SW480 (cell line): ENCODE measurements at regions not wholly inside any gene's neighbourhood (a gene's known extent, or its start where the extent isn't known, plus 50 kb on each side); places are given as distances from the start of the nearest gene placed in this dataset.

Experiments
- DNase-seq: peaks from one replicate; pipeline ENCODE4 v3.0.0-alpha.2; 2016; ENCODE audit warnings: low spot score

DNA sequence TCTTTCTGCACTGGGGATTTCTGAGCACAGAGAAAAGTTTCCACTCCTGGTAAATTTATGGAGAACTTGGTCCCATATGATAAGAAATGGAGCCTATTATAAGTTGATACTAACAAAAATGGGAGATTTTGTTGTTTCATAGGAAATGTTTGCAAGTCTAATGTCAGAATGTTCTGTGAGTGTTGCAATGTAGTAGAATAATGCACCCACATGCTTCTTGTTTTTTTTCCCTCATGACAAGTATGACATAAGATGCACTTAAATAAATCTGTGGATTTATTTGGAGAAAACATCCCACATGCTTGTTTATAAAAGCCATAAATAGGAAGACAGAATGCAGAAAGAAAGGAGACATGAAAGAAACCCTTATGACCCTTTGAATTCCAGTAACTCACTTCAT is 50.8 kb upstream of the KCNJ6 start:
- DNase-seq: no peak

DNA sequence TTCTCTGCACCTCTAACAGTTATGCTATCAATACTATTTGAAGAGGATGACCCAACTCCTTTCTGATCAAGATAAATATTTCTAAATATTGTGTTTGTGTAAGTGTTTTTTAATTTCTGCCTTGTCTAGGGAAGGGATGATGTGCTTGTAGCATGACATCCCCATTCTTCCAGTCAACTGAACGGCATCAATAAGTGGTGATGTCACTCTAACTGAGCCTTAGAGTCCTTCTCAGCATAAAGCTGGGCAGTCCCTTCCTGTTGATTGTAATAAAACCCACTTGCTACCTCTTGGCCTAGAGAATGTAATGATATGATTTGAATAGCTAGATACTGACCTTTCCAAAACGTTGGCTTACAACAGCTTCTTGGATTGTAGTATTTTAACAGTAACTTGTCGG is 52.5 kb upstream of the KCNJ6 start:
- DNase-seq: no peak

- no peak for DNase-seq
Measured at GRCh38 chr21:37970548-37970947, 54.3 kb upstream of the KCNJ6 start.

- no peak for DNase-seq
Measured at GRCh38 chr21:37971390-37971950, 55.2 kb upstream of the KCNJ6 start.

GRCh38 chr21:37974081-37974480 is 57.8 kb upstream of the KCNJ6 start:
- DNase-seq: peak; percentile 25

- no peak for DNase-seq
Measured at GRCh38 chr21:37982496-37983318, 66.5 kb upstream of the KCNJ6 start.

GRCh38 chr21:37983336-37984095 is 67.3 kb upstream of the KCNJ6 start:
- peak; percentile 28 for DNase-seq

- peak; percentile 82 for DNase-seq
Measured at GRCh38 chr21:37984416-37984815, 68.2 kb upstream of the KCNJ6 start.

- no peak for DNase-seq
Measured at GRCh38 chr21:37986000-37986399, 69.7 kb upstream of the KCNJ6 start.

- DNase-seq: peak; percentile 37
Measured at GRCh38 chr21:37986751-37987399, 70.6 kb upstream of the KCNJ6 start.

DNA sequence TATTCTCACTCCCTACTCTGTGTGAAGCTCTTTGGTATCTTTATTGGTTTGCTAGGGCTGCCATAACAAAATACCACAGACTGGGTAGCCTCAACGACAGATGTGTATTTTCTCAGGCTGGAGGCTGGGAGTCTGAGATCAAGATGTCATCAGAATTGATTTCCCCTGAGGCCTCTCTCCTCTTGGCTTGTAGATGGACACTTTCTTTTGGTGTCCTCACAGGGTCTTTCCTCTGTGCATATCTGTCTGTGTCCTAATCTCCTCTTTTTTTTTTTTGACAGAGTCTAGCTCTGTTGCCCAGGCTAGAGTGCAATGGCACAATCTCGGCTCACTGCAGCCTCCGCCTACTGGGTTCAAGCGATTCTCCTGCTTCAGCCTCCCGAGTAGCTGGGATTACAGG is 71.4 kb upstream of the KCNJ6 start:
- no peak for DNase-seq

GRCh38 chr21:37993071-37993470 is 76.8 kb upstream of the KCNJ6 start:
- no peak for DNase-seq

- no peak for DNase-seq
Measured at GRCh38 chr21:37994211-37994610, 78.0 kb upstream of the KCNJ6 start.

DNA sequence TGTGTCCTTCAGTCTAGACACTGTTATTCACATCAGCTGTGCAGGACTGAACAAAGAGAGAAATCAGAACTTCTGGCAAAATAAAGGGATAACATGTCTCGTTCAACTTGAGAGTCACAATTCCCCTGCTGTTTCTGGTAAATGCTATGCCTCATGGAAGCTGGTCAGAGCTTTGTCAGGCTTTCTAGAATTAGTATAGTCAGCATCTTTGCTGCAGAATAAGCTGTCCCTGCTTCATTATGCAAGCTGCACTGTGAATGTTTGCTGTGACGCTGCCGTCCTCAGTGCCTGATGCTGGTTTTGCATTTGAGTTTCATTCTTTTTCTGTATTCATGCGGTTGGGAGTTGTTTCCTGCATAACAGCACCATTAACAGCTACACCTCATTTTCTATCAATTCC is 96.4 kb upstream of the KCNJ6 start:
- no peak for DNase-seq

DNA sequence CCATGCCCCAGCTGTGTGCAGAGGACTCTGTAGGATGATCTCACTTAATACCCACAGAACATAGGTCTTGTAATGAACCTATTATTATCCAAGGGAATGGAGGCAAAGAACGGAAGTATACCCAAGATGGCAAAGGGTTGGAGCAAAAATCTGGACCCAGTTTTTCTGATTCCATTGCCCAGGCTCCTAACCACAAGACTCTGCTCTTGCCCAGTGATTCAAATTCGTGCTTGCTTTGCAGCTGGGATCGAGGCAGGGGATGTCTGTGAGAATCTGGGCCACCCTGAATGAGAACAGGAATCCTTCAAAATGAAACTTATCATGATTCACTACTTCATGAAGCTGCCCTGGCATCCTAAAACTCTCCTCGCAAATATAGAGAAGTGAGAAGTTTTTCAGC is 97.5 kb upstream of the KCNJ6 start:
- DNase-seq: no peak

DNA sequence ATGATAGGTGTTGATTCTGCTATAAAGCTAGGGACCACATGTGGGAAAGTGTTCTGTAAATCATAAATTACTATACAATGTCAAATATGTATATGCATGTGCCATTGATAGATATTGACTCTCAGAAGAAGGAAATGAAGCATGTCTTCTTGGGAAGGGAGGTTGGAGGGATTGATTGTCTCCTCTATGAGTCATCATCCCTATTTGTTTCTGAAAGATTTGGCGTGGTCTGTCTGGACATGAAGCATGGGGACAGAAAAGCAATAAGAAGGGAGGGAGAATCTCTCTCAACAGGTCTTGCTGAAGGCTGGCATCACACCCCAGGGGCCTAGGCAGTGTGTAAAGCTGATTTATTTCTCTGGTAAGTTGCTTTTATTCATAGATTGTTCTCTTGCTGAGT is 98.0 kb upstream of the KCNJ6 start:
- DNase-seq: no peak

DNA sequence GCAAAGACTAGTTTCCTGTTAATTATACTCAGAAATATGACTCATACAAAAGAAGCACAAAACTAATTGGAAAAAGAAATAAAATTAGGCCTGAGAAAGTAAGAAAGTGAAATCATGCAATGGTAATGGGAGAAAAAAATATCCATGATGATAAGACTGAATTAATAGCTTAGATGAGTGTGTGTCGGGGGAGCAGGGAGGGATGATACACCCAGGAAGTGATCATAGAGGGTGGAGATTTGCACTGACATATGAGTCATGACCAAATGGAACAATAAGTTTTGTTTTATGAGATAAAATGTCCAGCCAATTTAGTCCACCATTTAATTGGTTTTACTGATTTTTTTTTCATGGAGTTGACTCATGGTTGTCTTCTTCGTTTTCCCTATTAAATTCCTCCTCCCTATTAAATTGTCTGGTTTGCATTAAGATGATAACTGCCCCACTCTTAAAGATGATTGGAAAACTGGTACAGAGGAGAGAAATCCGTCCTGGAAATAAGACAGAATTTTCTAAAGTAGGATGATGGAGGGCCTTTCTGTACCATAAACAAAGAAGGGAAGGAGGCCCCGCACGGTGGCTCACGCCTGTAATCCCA is 111.7 kb upstream of the KCNJ6 start:
- DNase-seq: peak; percentile 45

- no peak for DNase-seq
Measured at GRCh38 chr21:38032082-38032801, 116.0 kb upstream of the KCNJ6 start.

DNA sequence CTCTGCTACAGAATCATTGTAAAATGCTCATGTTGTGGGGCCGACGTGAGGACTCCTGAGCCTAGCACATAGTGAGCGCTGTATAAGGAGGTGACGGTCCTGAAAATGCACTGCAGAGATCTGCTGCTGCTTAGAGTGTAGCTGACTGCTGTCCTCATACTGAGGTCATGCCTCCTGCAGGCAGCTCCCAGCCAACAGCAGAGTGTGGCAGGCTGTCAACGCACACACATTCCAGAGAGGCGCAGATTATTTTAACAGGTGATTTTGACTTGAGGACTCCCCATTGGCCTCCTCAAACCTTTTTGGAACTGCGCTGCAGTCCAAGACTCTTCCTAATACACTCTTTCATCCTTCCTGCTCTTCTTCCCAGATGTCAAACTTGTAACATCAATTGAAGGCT is 119.8 kb upstream of the KCNJ6 start:
- DNase-seq: no peak

DNA sequence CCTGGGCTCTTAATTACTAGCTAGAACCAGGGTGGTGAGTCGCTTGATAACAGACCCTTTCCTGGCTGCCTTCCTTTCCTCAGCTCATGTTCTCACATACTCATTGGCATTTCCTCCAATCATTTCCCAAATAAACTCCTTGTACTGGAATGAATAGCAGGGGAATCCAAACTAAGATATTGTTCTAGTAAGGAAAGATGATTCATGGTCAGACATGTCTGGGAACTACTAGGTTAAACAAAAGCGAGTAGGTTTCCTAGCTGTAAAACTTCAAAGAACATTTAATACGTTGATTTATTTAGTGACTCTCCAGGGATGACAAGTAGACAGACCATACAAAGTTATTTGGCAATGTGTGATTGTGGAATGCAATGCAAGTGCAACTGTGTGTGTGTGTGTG is 121.2 kb upstream of the KCNJ6 start:
- peak; percentile 41 for DNase-seq

DNA sequence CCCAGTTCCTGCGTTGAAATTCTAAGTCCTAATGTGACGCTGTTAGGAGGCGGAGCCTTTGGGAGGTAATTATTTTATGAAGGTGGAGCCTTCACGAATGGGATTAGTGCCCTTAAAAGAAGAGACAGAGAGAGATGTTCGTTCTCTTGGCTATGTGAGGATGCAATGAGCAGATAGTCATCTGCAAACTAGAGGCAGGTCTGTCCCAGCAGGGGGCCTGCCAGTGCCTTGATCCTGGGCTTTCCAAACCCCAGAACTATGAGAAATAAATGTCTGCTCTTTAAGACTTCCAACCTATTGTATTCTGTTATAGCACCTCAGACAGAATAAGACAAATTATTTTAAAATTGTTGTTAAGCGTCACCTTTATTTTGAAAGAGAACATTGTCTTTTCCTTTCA is 123.1 kb upstream of the KCNJ6 start:
- no peak for DNase-seq

GRCh38 chr21:38039841-38040240 is 123.6 kb upstream of the KCNJ6 start:
- no peak for DNase-seq
